Uterus (tissue), 3 donors: ENCODE measurements at regions not wholly inside any gene's neighbourhood (a gene's known extent, or its start where the extent isn't known, plus 50 kb on each side); places are given as distances from the start of the nearest gene placed in this dataset.
A peak's percentile ranks its signal among the peaks of the same experiment; 100 is the strongest.

ENCODE experiments used
- DNase-seq, 2 donors: peaks; one replicate each; pipeline ENCODE4 v3.0.0-alpha.2; 2019 to 2020
- H3K27ac ChIP-seq, 2 donors: fragments of 200-600 bp; sonication (generic); 1 replicate in 1 of 2; 2 replicates in 1 of 2; pipeline ENCODE4 v1.5.1; 2016 to 2018
- H3K27me3 ChIP-seq, 2 donors: fragments of 200-600 bp; sonication (generic); one replicate each; pipeline ENCODE4 v1.5.1; 2018 to 2019; ENCODE audit warnings: control low read depth in 1 of 2
- H3K36me3 ChIP-seq, 2 donors: fragments of 200-600 bp; sonication (generic); one replicate each; pipeline ENCODE4 v1.5.1; 2019; ENCODE audit warnings: control low read depth in 1 of 2
- H3K4me1 ChIP-seq, 2 donors: fragments of 200-600 bp; sonication (generic); one replicate each; pipeline ENCODE4 v1.5.1; 2018 to 2019; ENCODE audit warnings: control low read depth in 1 of 2
- H3K4me3 ChIP-seq, 2 donors: fragments of 200-600 bp; sonication (generic); 1 replicate in 1 of 2; 2 replicates in 1 of 2; pipeline ENCODE4 v1.5.1; 2018 to 2019; ENCODE audit warnings: mild to moderate bottlenecking in 1 of 2
- H3K9me3 ChIP-seq, 2 donors: fragments of 200-600 bp; sonication (generic); one replicate each; pipeline ENCODE4 v1.5.1; 2019; ENCODE audit warnings: control low read depth in 1 of 2
- CTCF ChIP-seq, 4 experiments: fragments of 200-600 bp in 2 of 4; fragments of 450-650 bp in 2 of 4; sonication (generic) in 2 of 4; IDR thresholded peaks; one replicate each; pipeline ENCODE4 v1.5.1; 2016 to 2019; ENCODE audit warnings: antibody characterized with exemption in 4 of 4, mild to moderate bottlenecking in 2 of 4, moderate library complexity in 1 of 4
- POLR2A ChIP-seq, 2 donors: fragments of 450-650 bp; IDR thresholded peaks; one replicate each; pipeline ENCODE4 v1.6.1; 2016; ENCODE audit warnings: antibody characterized with exemption in 2 of 2, mild to moderate bottlenecking in 1 of 2, moderate library complexity in 1 of 2
- intact Hi-C: fragments of 100-400 bp; cut with DNase I; formaldehyde crosslinking; loops from one replicate; pipeline ENCODE4 v1.15.1; 2023; ENCODE audit warnings: low total_unique reads
- donor health status: DM: yes; HTN: yes; CAD: no.

- H3K36me3 ChIP-seq, result no peaks in the 10 kb centered on the region
- no peaks in the 10 kb centered on the region for H3K4me1 ChIP-seq
- no peaks in the 10 kb centered on the region for H3K27me3 ChIP-seq
- H3K9me3 ChIP-seq, result no peaks in the 10 kb centered on the region
- intact Hi-C loops, result no loop called here
- no peak overlapping the region for H3K27ac ChIP-seq
- no peak overlapping the region for H3K4me3 ChIP-seq
- TF ChIP-seq POLR2A (IDR thresholded peaks at IDR 0.05), result no peak
- TF ChIP-seq CTCF (IDR thresholded peaks at IDR 0.05), result no peak
- DNase-seq, result no peak
Observed at GRCh38 chr2:12604341-12604740, 112.4 kb upstream of the TRIB2 start.

- TF ChIP-seq CTCF (IDR thresholded peaks at IDR 0.05) (no peak), POLR2A (IDR thresholded peaks at IDR 0.05) (no peak)
- no peak for DNase-seq
- H3K4me3 ChIP-seq, result no peak overlapping the region
- no peaks in the 10 kb centered on the region for H3K27me3 ChIP-seq
- intact Hi-C loops, result no loop called here
- no peak overlapping the region for H3K27ac ChIP-seq
- no peaks in the 10 kb centered on the region for H3K9me3 ChIP-seq
- no peaks in the 10 kb centered on the region for H3K36me3 ChIP-seq
- H3K4me1 ChIP-seq, result no peaks in the 10 kb centered on the region
Observed at GRCh38 chr2:12605366-12605765, 111.4 kb upstream of the TRIB2 start.

GRCh38 chr2:12605936-12606335, 110.8 kb upstream of the TRIB2 start:
- TF ChIP-seq CTCF (IDR thresholded peaks at IDR 0.05) (no peak), POLR2A (IDR thresholded peaks at IDR 0.05) (no peak)
- intact Hi-C loops, result no loop called here
- Histone ChIP-seq H3K36me3 (no peaks in the 10 kb centered on the region), H3K4me3 (no peak overlapping the region), H3K9me3 (no peaks in the 10 kb centered on the region), H3K27ac (no peak overlapping the region), H3K27me3 (no peaks in the 10 kb centered on the region), H3K4me1 (no peaks in the 10 kb centered on the region)
- DNase-seq, result no peak

GRCh38 chr2:12606472-12607000, 110.2 kb upstream of the TRIB2 start:
- Histone ChIP-seq H3K27me3 (no peaks in the 10 kb centered on the region), H3K9me3 (no peaks in the 10 kb centered on the region), H3K27ac (no peak overlapping the region), H3K4me3 (no peak overlapping the region), H3K4me1 (no peaks in the 10 kb centered on the region), H3K36me3 (no peaks in the 10 kb centered on the region)
- DNase-seq, result peak in 1 of 2 donors; percentile 17
- intact Hi-C loops, result no loop called here
- TF ChIP-seq CTCF (IDR thresholded peaks at IDR 0.05) (no peak), POLR2A (IDR thresholded peaks at IDR 0.05) (no peak)

GRCh38 chr2:12607971-12608370, 108.8 kb upstream of the TRIB2 start:
- Histone ChIP-seq H3K9me3 (no peaks in the 10 kb centered on the region), H3K27ac (no peak overlapping the region), H3K4me3 (no peak overlapping the region), H3K36me3 (no peaks in the 10 kb centered on the region), H3K4me1 (no peaks in the 10 kb centered on the region), H3K27me3 (no peaks in the 10 kb centered on the region)
- TF ChIP-seq CTCF (IDR thresholded peaks at IDR 0.05) (no peak), POLR2A (IDR thresholded peaks at IDR 0.05) (no peak)
- intact Hi-C loops, result no loop called here
- DNase-seq, result no peak
